OCI-LY3 (cell line): ENCODE measurements at regions not wholly inside any gene's neighbourhood (a gene's known extent, or its start where the extent isn't known, plus 50 kb on each side); places are given as distances from the start of the nearest gene placed in this dataset.

Experiments used
- H2AFZ ChIP-seq: fragments of 200-600, 300-600 bp; shearing (Covaris generic); 2 replicates; pipeline ENCODE4 v1.6.0; 2014; ENCODE audit warnings: antibody characterized with exemption, low read depth, low read length
- H3K27ac ChIP-seq: fragments of 200-600, 300-600 bp; sonication (generic); 2 replicates; pipeline ENCODE4 v1.5.1; 2014; ENCODE audit warnings: mild to moderate bottlenecking, low read length, moderate library complexity, mixed read lengths
- H3K27me3 ChIP-seq: fragments of 200-600, 300-600 bp; sonication (generic); 2 replicates; pipeline ENCODE4 v1.6.1; 2014; ENCODE audit warnings: low read depth, low read length, mixed read lengths
- H3K36me3 ChIP-seq: fragments of 200-600, 300-600 bp; sonication (generic); replicated peaks from 2 replicates; pipeline ENCODE3; 2014; ENCODE audit warnings: low read depth, low read length, mixed read lengths
- H3K4me1 ChIP-seq: fragments of 300-600, 200-600 bp; sonication (generic); 2 replicates; pipeline ENCODE4 v1.6.1; 2014; ENCODE audit warnings: low read length, mixed read lengths
- H3K4me2 ChIP-seq: fragments of 200-600, 300-600 bp; sonication (generic); 2 replicates; pipeline ENCODE4 v1.6.1; 2014; ENCODE audit warnings: low read length, mixed read lengths
- H3K4me3 ChIP-seq: fragments of 300-600, 200-600 bp; sonication (generic); 2 replicates; pipeline ENCODE4 v1.5.1; 2014; ENCODE audit warnings: antibody characterized with exemption, mild to moderate bottlenecking, low read length, moderate library complexity
- H3K79me2 ChIP-seq: fragments of 300-600, 200-600 bp; shearing (Covaris generic); 2 replicates; pipeline ENCODE4 v1.6.1; 2014; ENCODE audit warnings: mild to moderate bottlenecking, low read length, mixed read lengths
- H3K9ac ChIP-seq: fragments of 300-600, 200-600 bp; shearing (Covaris generic); 2 replicates; pipeline ENCODE4 v1.6.0; 2014; ENCODE audit warnings: mild to moderate bottlenecking, low read length, moderate library complexity
- H3K9me3 ChIP-seq: fragments of 200-600, 300-600 bp; shearing (Covaris generic); 2 replicates; pipeline ENCODE4 v1.6.1; 2014; ENCODE audit warnings: low read length, mixed read lengths; ENCODE audit not compliant: insufficient read depth
- H4K20me1 ChIP-seq: fragments of 200-600, 300-600 bp; sonication (generic); 2 replicates; pipeline ENCODE4 v1.6.1; 2016; ENCODE audit warnings: low read length, mixed read lengths; ENCODE audit not compliant: insufficient read depth
- CTCF ChIP-seq: fragments of 200-600, 300-600 bp; sonication (generic); IDR thresholded peaks from 2 replicates; pipeline ENCODE4 v1.5.1; 2014; ENCODE audit warnings: antibody characterized with exemption, low read length, low read depth
- EZH2phosphoT487 ChIP-seq: fragments of 200-600 bp; shearing (Covaris generic); IDR thresholded peaks from 2 replicates; pipeline ENCODE4 v1.6.1; 2018; ENCODE audit warnings: antibody characterized with exemption, mixed run types, low read depth

DNA sequence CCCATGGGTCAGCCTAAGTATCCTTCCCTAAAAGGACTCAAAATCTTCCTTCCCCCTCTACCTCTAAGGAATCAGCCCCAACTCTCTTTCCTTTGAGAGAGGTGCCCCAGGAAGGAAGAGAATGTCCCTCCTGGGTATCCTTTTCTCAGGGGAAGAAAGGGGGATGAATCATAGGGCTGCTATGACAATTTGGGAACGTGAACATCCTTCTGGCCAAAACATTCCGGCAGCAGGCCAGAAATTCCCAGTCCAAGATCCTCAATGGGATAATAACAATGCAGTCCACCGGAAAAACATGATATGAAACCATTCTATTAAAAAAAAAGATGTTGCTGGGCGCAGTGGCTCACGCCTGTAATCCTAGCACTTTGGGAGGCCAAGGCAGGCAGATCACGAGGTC is 50.8 kb upstream of the CACNA2D3 start:
- no peaks in the 10 kb centered on the region for H4K20me1 ChIP-seq
- peaks cover 19% of the 10 kb centered on the region for H3K27me3 ChIP-seq
- no peak overlapping the region for H3K9ac ChIP-seq
- no peak overlapping the region for H3K4me2 ChIP-seq
- no peaks in the 10 kb centered on the region for H3K9me3 ChIP-seq
- no peak overlapping the region for H3K27ac ChIP-seq
- H3K36me3 ChIP-seq = no peaks in the 10 kb centered on the region
- peaks cover 9% of the 10 kb centered on the region for H3K4me1 ChIP-seq
- no peak overlapping the region for H2AFZ ChIP-seq
- no peaks in the 10 kb centered on the region for H3K79me2 ChIP-seq
- TF ChIP-seq EZH2phosphoT487 (no peak), CTCF (no peak)
- no peak overlapping the region for H3K4me3 ChIP-seq

DNA sequence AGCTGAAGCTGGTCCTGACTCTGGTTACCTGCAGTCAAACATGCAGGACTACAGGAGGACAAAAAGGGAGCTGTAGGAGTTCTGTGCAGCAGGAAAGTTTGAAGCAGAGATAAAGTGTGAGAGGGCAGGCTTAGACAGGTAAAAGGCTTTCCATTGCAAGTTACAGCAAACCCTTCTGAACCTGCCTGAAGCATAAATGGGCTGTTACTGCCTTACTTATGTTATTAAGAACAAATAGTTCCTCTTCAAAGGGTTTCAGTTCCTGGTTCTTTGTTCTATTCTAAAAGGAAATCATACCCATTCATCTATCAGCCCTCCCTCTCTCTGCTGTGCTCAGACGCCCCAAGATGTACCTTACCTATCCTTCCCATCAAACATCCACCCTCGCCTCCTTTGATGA is 52.4 kb upstream of the CACNA2D3 start:
- Histone ChIP-seq H2AFZ (no peak overlapping the region), H4K20me1 (no peaks in the 10 kb centered on the region), H3K27me3 (peaks cover 19% of the 10 kb centered on the region), H3K36me3 (no peaks in the 10 kb centered on the region), H3K4me1 (peaks cover 9% of the 10 kb centered on the region), H3K27ac (no peak overlapping the region), H3K9me3 (no peaks in the 10 kb centered on the region), H3K4me2 (peak overlapping the region; percentile 18), H3K4me3 (no peak overlapping the region), H3K79me2 (no peaks in the 10 kb centered on the region), H3K9ac (no peak overlapping the region)
- no peak for TF ChIP-seq CTCF
- TF ChIP-seq EZH2phosphoT487 = no peak

GRCh38 chr3:54067055-54067698 is 55.2 kb upstream of the CACNA2D3 start:
- Histone ChIP-seq H3K79me2 (no peaks in the 10 kb centered on the region), H3K9me3 (no peaks in the 10 kb centered on the region), H3K36me3 (no peaks in the 10 kb centered on the region), H3K4me3 (no peak overlapping the region), H3K4me1 (peaks cover 9% of the 10 kb centered on the region), H3K27me3 (peaks cover 11% of the 10 kb centered on the region), H2AFZ (no peak overlapping the region), H3K27ac (no peak overlapping the region), H3K4me2 (no peak overlapping the region), H3K9ac (no peak overlapping the region), H4K20me1 (no peaks in the 10 kb centered on the region)
- TF ChIP-seq EZH2phosphoT487 (no peak), CTCF (no peak)

DNA sequence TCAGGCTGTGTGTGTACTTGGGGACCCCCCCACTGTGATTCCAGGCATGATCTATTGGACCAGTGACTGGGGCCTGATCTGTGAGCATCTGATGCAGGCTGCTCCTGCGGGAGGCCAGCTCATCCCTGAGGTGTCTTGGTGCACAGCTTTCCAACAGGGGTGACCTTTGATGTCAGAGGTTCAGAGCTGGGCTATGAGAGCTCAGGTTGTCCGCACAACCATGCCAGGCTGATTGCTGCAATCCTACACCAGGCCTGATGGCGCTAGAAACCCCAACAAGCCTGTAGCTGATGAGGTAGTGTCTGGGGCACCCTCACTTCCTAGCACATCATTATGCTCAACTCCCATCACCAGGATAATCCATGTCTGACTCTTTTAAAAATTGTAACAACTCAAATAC is 56.1 kb upstream of the CACNA2D3 start:
- Histone ChIP-seq H3K36me3 (no peaks in the 10 kb centered on the region), H3K79me2 (no peaks in the 10 kb centered on the region), H3K27ac (no peak overlapping the region), H4K20me1 (no peaks in the 10 kb centered on the region), H3K4me3 (no peak overlapping the region), H3K4me2 (no peak overlapping the region), H3K4me1 (peaks cover 9% of the 10 kb centered on the region), H3K9me3 (no peaks in the 10 kb centered on the region), H3K27me3 (peaks cover 19% of the 10 kb centered on the region), H3K9ac (no peak overlapping the region), H2AFZ (no peak overlapping the region)
- TF ChIP-seq CTCF (no peak), EZH2phosphoT487 (no peak)
